Endothelial cell of hepatic sinusoid (primary cell): ENCODE measurements at regions not wholly inside any gene's neighbourhood (a gene's known extent, or its start where the extent isn't known, plus 50 kb on each side); places are given as distances from the start of the nearest gene placed in this dataset.

Experiments used
- in situ Hi-C: cut with HindIII; loops from 2 replicates; pipeline ENCODE4 v1.10.0; 2017; ENCODE audit warnings: low sequenced_read_pairs

GRCh38 chrX:22650691-22651090, 349.1 kb upstream of the DDX53 start:
- in situ Hi-C loops, result no loop called here

- in situ Hi-C loops, result no loop called here
Observed at GRCh38 chrX:22652596-22652995, 347.2 kb upstream of the DDX53 start.

- in situ Hi-C loops, result no loop called here
Observed at GRCh38 chrX:22660756-22661155, 339.0 kb upstream of the DDX53 start.

- in situ Hi-C loops, result no loop called here
Observed at GRCh38 chrX:22662776-22663175, 337.0 kb upstream of the DDX53 start.

GRCh38 chrX:22664826-22665225, 334.9 kb upstream of the DDX53 start:
- in situ Hi-C loops, result no loop called here

GRCh38 chrX:22665818-22666217, 333.9 kb upstream of the DDX53 start:
- in situ Hi-C loops, result no loop called here

- in situ Hi-C loops, result no loop called here
Observed at GRCh38 chrX:22666441-22666840, 333.3 kb upstream of the DDX53 start.

- in situ Hi-C loops, result no loop called here
Observed at GRCh38 chrX:22674932-22675331, 324.8 kb upstream of the DDX53 start.

GRCh38 chrX:22686138-22686541, 313.6 kb upstream of the DDX53 start:
- in situ Hi-C loops, result no loop called here

GRCh38 chrX:22689290-22689689, 310.5 kb upstream of the DDX53 start:
- in situ Hi-C loops, result no loop called here

- in situ Hi-C loops, result no loop called here
Observed at GRCh38 chrX:22690116-22690515, 309.6 kb upstream of the DDX53 start.

- in situ Hi-C loops, result no loop called here
Observed at GRCh38 chrX:22691966-22692565, 307.7 kb upstream of the DDX53 start.

- in situ Hi-C loops, result no loop called here
Observed at GRCh38 chrX:22698151-22698550, 301.6 kb upstream of the DDX53 start.

GRCh38 chrX:22699581-22700091, 300.1 kb upstream of the DDX53 start:
- in situ Hi-C loops, result no loop called here

- in situ Hi-C loops, result no loop called here
Observed at GRCh38 chrX:22712942-22713341, 286.8 kb upstream of the DDX53 start.

- in situ Hi-C loops, result no loop called here
Observed at GRCh38 chrX:22730542-22730941, 269.2 kb upstream of the DDX53 start.

- in situ Hi-C loops, result no loop called here
Observed at GRCh38 chrX:22737541-22737940, 262.2 kb upstream of the DDX53 start.

- in situ Hi-C loops, result no loop called here
Observed at GRCh38 chrX:22739276-22739675, 260.5 kb upstream of the DDX53 start.

- in situ Hi-C loops, result no loop called here
Observed at GRCh38 chrX:22740836-22741235, 258.9 kb upstream of the DDX53 start.

GRCh38 chrX:22742174-22742573, 257.6 kb upstream of the DDX53 start:
- in situ Hi-C loops, result no loop called here

GRCh38 chrX:22746081-22746480, 253.7 kb upstream of the DDX53 start:
- in situ Hi-C loops, result no loop called here

- in situ Hi-C loops, result no loop called here
Observed at GRCh38 chrX:22748093-22748999, 251.4 kb upstream of the DDX53 start.
